Anterior cingulate cortex (tissue), 58 donors: ENCODE measurements at regions not wholly inside any gene's neighbourhood (a gene's known extent, or its start where the extent isn't known, plus 50 kb on each side); places are given as distances from the start of the nearest gene placed in this dataset.

Experiments
- DNase-seq, 58 donors: peaks; one replicate each; lab custom pipeline; 2025; lab: John Stamatoyannopoulos, UW

- DNase-seq: no peak
Measured at GRCh38 chr6:113149511-113149910, 707.6 kb upstream of the MARCKS start.

GRCh38 chr6:113160306-113161017 is 696.7 kb upstream of the MARCKS start:
- DNase-seq: no peak

GRCh38 chr6:113161018-113161315 is 696.2 kb upstream of the MARCKS start:
- no peak for DNase-seq

- DNase-seq: no peak
Measured at GRCh38 chr6:113162739-113163138, 694.4 kb upstream of the MARCKS start.

GRCh38 chr6:113168057-113168456 is 689.1 kb upstream of the MARCKS start:
- DNase-seq: no peak

- DNase-seq: no peak
Measured at GRCh38 chr6:113169484-113169883, 687.7 kb upstream of the MARCKS start.

GRCh38 chr6:113170454-113170853 is 686.7 kb upstream of the MARCKS start:
- no peak for DNase-seq

GRCh38 chr6:113171882-113172281 is 685.3 kb upstream of the MARCKS start:
- no peak for DNase-seq

GRCh38 chr6:113172531-113172966 is 684.6 kb upstream of the MARCKS start:
- peak in 53 of 58 donors; percentile 3 to 93 (median 59) for DNase-seq

GRCh38 chr6:113178349-113178748 is 678.8 kb upstream of the MARCKS start:
- no peak for DNase-seq

GRCh38 chr6:113181164-113181563 is 676.0 kb upstream of the MARCKS start:
- DNase-seq: peak in 13 of 58 donors; percentile 3 to 46 (median 16)

- DNase-seq: peak in 2 of 58 donors; percentile 10 to 16
Measured at GRCh38 chr6:113182370-113183141, 674.6 kb upstream of the MARCKS start.

- no peak for DNase-seq
Measured at GRCh38 chr6:113184291-113184690, 672.9 kb upstream of the MARCKS start.

- peak in 18 of 58 donors; percentile 1 to 53 (median 13) for DNase-seq
Measured at GRCh38 chr6:113184736-113185135, 672.4 kb upstream of the MARCKS start.

GRCh38 chr6:113185299-113185698 is 671.8 kb upstream of the MARCKS start:
- DNase-seq: no peak

GRCh38 chr6:113187661-113188060 is 669.5 kb upstream of the MARCKS start:
- DNase-seq: no peak

- DNase-seq: no peak
Measured at GRCh38 chr6:113188962-113189361, 668.2 kb upstream of the MARCKS start.

- DNase-seq: no peak
Measured at GRCh38 chr6:113190170-113190569, 667.0 kb upstream of the MARCKS start.

- no peak for DNase-seq
Measured at GRCh38 chr6:113194090-113194489, 663.1 kb upstream of the MARCKS start.

- DNase-seq: no peak
Measured at GRCh38 chr6:113202852-113203714, 654.1 kb upstream of the MARCKS start.

- no peak for DNase-seq
Measured at GRCh38 chr6:113203715-113204110, 653.4 kb upstream of the MARCKS start.
